Mammary epithelial cell (primary cell): ENCODE measurements at regions not wholly inside any gene's neighbourhood (a gene's known extent, or its start where the extent isn't known, plus 50 kb on each side); places are given as distances from the start of the nearest gene placed in this dataset.

ENCODE experiments used
- EZH2 ChIP-seq: IDR thresholded peaks from 2 replicates; pipeline ENCODE4 v1.6.1; 2012; ENCODE audit warnings: low read length, inconsistent platforms, borderline replicate concordance
- TF ChIP-seq, protein P1 (sequence below), 2 donors: IDR thresholded peaks in 1 of 2; conservative IDR thresholded peaks in 1 of 2; 2 replicates each; pipeline ENCODE4 v1.5.1; 2011 to 2012; ENCODE audit warnings: inconsistent platforms in 2 of 2, low read length in 2 of 2, mild to moderate bottlenecking in 2 of 2, control low read depth in 1 of 2, low read depth in 1 of 2; ENCODE audit not compliant: insufficient read depth in 1 of 2; ENCODE audit errors: extremely low read depth in 1 of 2

GRCh38 chr3:117393119-117393518, 683.5 kb downstream of the TUSC7 start:
- TF ChIP-seq EZH2: no peak
- TF ChIP-seq, protein P1, sequence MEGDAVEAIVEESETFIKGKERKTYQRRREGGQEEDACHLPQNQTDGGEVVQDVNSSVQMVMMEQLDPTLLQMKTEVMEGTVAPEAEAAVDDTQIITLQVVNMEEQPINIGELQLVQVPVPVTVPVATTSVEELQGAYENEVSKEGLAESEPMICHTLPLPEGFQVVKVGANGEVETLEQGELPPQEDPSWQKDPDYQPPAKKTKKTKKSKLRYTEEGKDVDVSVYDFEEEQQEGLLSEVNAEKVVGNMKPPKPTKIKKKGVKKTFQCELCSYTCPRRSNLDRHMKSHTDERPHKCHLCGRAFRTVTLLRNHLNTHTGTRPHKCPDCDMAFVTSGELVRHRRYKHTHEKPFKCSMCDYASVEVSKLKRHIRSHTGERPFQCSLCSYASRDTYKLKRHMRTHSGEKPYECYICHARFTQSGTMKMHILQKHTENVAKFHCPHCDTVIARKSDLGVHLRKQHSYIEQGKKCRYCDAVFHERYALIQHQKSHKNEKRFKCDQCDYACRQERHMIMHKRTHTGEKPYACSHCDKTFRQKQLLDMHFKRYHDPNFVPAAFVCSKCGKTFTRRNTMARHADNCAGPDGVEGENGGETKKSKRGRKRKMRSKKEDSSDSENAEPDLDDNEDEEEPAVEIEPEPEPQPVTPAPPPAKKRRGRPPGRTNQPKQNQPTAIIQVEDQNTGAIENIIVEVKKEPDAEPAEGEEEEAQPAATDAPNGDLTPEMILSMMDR (conservative IDR thresholded peaks at IDR 0.05 in 1 of 2, IDR thresholded peaks at IDR 0.05 in 1 of 2; ENCODE audit: extremely low read depth in 1 of 2, insufficient read depth in 1 of 2, low read depth in 1 of 2, low read length in 2 of 2): no peak
